ENCODE measurements at regions not wholly inside any gene's neighbourhood (a gene's known extent, or its start where the extent isn't known, plus 50 kb on each side); places are given as distances from the start of the nearest gene placed in this dataset.
"Not testable (repeated sequence)": the region's sequence is repeated elsewhere in the genome, so short reads cannot be mapped to it uniquely, and the experiment has no call there.

GRCh38 chr18:1092228-1092627 lies 187.6 kb downstream of the ADCYAP1 start:
- Mint-ChIP-seq H3K4me3 (no peak overlapping the region), H3K4me1 (peaks cover 0 to 2% (median 0%) of the 10 kb centered on the region in 3 donors), H3K27ac (no peak overlapping the region), H3K9me3 (peaks cover 7 to 10% (median 10%) of the 10 kb centered on the region in 3 donors), H3K36me3 (peaks cover 5% of the 10 kb centered on the region), H3K27me3 (no peaks in the 10 kb centered on the region)

- Mint-ChIP-seq H3K4me1 (peaks cover 0 to 2% (median 0%) of the 10 kb centered on the region in 3 donors), H3K27me3 (no peaks in the 10 kb centered on the region), H3K27ac (no peak overlapping the region), H3K36me3 (peaks cover 1% of the 10 kb centered on the region), H3K4me3 (no peak overlapping the region), H3K9me3 (peaks cover 2 to 9% (median 5%) of the 10 kb centered on the region in 3 donors)
These were observed 189.7 kb downstream of the ADCYAP1 start for GRCh38 chr18:1094409-1094808.

GRCh38 chr18:1097991-1098735 lies 193.5 kb downstream of the ADCYAP1 start:
- not testable (repeated sequence) for H3K36me3 Mint-ChIP-seq, H3K27ac Mint-ChIP-seq, H3K4me1 Mint-ChIP-seq, H3K27me3 Mint-ChIP-seq, H3K4me3 Mint-ChIP-seq
- peaks cover 0 to 17% (median 7%) of the 10 kb centered on the region in 3 donors for H3K9me3 Mint-ChIP-seq

- H3K27me3 Mint-ChIP-seq = no peaks in the 10 kb centered on the region
- H3K4me3 Mint-ChIP-seq = no peak overlapping the region
- H3K36me3 Mint-ChIP-seq = peaks cover 3% of the 10 kb centered on the region
- no peak overlapping the region for H3K27ac Mint-ChIP-seq
- peaks cover 0 to 15% (median 8%) of the 10 kb centered on the region in 3 donors for H3K9me3 Mint-ChIP-seq
- no peaks in the 10 kb centered on the region for H3K4me1 Mint-ChIP-seq
These were observed 198.2 kb downstream of the ADCYAP1 start for GRCh38 chr18:1102848-1103247.

GRCh38 chr18:1103537-1103936 lies 198.9 kb downstream of the ADCYAP1 start:
- H3K27ac Mint-ChIP-seq = no peak overlapping the region
- no peak overlapping the region for H3K4me3 Mint-ChIP-seq

GRCh38 chr18:1104181-1104881 lies 199.7 kb downstream of the ADCYAP1 start:
- no peak overlapping the region for H3K27ac Mint-ChIP-seq
- no peak overlapping the region for H3K4me3 Mint-ChIP-seq

More at GRCh38 chr18:1103537-1103936, 198.9 kb downstream of the ADCYAP1 start:
- H3K36me3 Mint-ChIP-seq = peaks cover 3% of the 10 kb centered on the region
- H3K4me1 Mint-ChIP-seq = no peaks in the 10 kb centered on the region
- H3K9me3 Mint-ChIP-seq = peaks cover 0 to 15% (median 8%) of the 10 kb centered on the region in 3 donors
- H3K27me3 Mint-ChIP-seq = no peaks in the 10 kb centered on the region

GRCh38 chr18:1124495-1124894 lies 219.8 kb downstream of the ADCYAP1 start:
- Mint-ChIP-seq H3K4me3 (no peak overlapping the region), H3K27me3 (no peaks in the 10 kb centered on the region), H3K9me3 (peaks cover 3 to 27% (median 3%) of the 10 kb centered on the region in 3 donors), H3K4me1 (no peaks in the 10 kb centered on the region), H3K27ac (no peak overlapping the region), H3K36me3 (no peaks in the 10 kb centered on the region)

More at GRCh38 chr18:1104181-1104881, 199.7 kb downstream of the ADCYAP1 start:
- peaks cover 3% of the 10 kb centered on the region for H3K36me3 Mint-ChIP-seq
- peaks cover 0 to 12% (median 8%) of the 10 kb centered on the region in 3 donors for H3K9me3 Mint-ChIP-seq
- no peaks in the 10 kb centered on the region for H3K4me1 Mint-ChIP-seq
- H3K27me3 Mint-ChIP-seq = no peaks in the 10 kb centered on the region

GRCh38 chr18:1133541-1133940 lies 228.9 kb downstream of the ADCYAP1 start:
- Mint-ChIP-seq H3K27ac (no peak overlapping the region), H3K9me3 (peaks cover 0 to 17% (median 0%) of the 10 kb centered on the region in 3 donors), H3K4me1 (no peaks in the 10 kb centered on the region), H3K4me3 (no peak overlapping the region), H3K36me3 (no peaks in the 10 kb centered on the region), H3K27me3 (no peaks in the 10 kb centered on the region)

GRCh38 chr18:1147730-1148129 lies 243.1 kb downstream of the ADCYAP1 start:
- no peak overlapping the region for H3K27ac Mint-ChIP-seq
- H3K27me3 Mint-ChIP-seq = no peaks in the 10 kb centered on the region
- peaks cover 4 to 33% (median 9%) of the 10 kb centered on the region in 3 donors for H3K9me3 Mint-ChIP-seq
- H3K36me3 Mint-ChIP-seq = no peaks in the 10 kb centered on the region
- H3K4me3 Mint-ChIP-seq = no peak overlapping the region
- no peaks in the 10 kb centered on the region for H3K4me1 Mint-ChIP-seq

GRCh38 chr18:1149709-1150108 lies 245.0 kb downstream of the ADCYAP1 start:
- Mint-ChIP-seq H3K36me3 (peaks cover 2% of the 10 kb centered on the region), H3K4me3 (no peak overlapping the region), H3K4me1 (no peaks in the 10 kb centered on the region)

GRCh38 chr18:1150344-1150743 lies 245.7 kb downstream of the ADCYAP1 start:
- H3K9me3 Mint-ChIP-seq = peaks cover 2 to 22% (median 4%) of the 10 kb centered on the region in 3 donors
- peaks cover 2% of the 10 kb centered on the region for H3K36me3 Mint-ChIP-seq
- H3K4me1 Mint-ChIP-seq = no peaks in the 10 kb centered on the region
- H3K4me3 Mint-ChIP-seq = no peak overlapping the region
- H3K27ac Mint-ChIP-seq = no peak overlapping the region
- H3K27me3 Mint-ChIP-seq = no peaks in the 10 kb centered on the region

More at GRCh38 chr18:1149709-1150108, 245.0 kb downstream of the ADCYAP1 start:
- H3K9me3 Mint-ChIP-seq = peaks cover 2 to 22% (median 4%) of the 10 kb centered on the region in 3 donors
- no peaks in the 10 kb centered on the region for H3K27me3 Mint-ChIP-seq
- no peak overlapping the region for H3K27ac Mint-ChIP-seq

GRCh38 chr18:1152958-1153357 lies 248.3 kb downstream of the ADCYAP1 start:
- H3K27me3 Mint-ChIP-seq, H3K4me3 Mint-ChIP-seq, H3K36me3 Mint-ChIP-seq, H3K27ac Mint-ChIP-seq, H3K4me1 Mint-ChIP-seq: not testable (repeated sequence)
- H3K9me3 Mint-ChIP-seq = peaks cover 0 to 23% (median 6%) of the 10 kb centered on the region in 3 donors

- no peak overlapping the region for H3K4me3 Mint-ChIP-seq
- no peaks in the 10 kb centered on the region for H3K4me1 Mint-ChIP-seq
- H3K9me3 Mint-ChIP-seq = peaks cover 2 to 7% (median 5%) of the 10 kb centered on the region in 3 donors
- no peaks in the 10 kb centered on the region for H3K36me3 Mint-ChIP-seq
- no peak overlapping the region for H3K27ac Mint-ChIP-seq
- no peaks in the 10 kb centered on the region for H3K27me3 Mint-ChIP-seq
These were observed 268.9 kb downstream of the ADCYAP1 start for GRCh38 chr18:1173593-1173992.

- H3K27ac Mint-ChIP-seq = no peak overlapping the region
- peaks cover 4 to 9% (median 5%) of the 10 kb centered on the region in 3 donors for H3K9me3 Mint-ChIP-seq
- H3K27me3 Mint-ChIP-seq = no peaks in the 10 kb centered on the region
- H3K4me3 Mint-ChIP-seq = no peak overlapping the region
- H3K4me1 Mint-ChIP-seq = no peaks in the 10 kb centered on the region
- no peaks in the 10 kb centered on the region for H3K36me3 Mint-ChIP-seq
These were observed 272.6 kb downstream of the ADCYAP1 start for GRCh38 chr18:1177232-1177631.

GRCh38 chr18:1191341-1191740 lies 286.7 kb downstream of the ADCYAP1 start:
- no peak overlapping the region for H3K4me3 Mint-ChIP-seq
- H3K36me3 Mint-ChIP-seq = no peaks in the 10 kb centered on the region
- H3K9me3 Mint-ChIP-seq = peaks cover 0 to 24% (median 7%) of the 10 kb centered on the region in 3 donors
- no peaks in the 10 kb centered on the region for H3K27me3 Mint-ChIP-seq
- H3K4me1 Mint-ChIP-seq = no peaks in the 10 kb centered on the region
- H3K27ac Mint-ChIP-seq = no peak overlapping the region
